Spleen (tissue), 7 donors: ENCODE measurements at regions not wholly inside any gene's neighbourhood (a gene's known extent, or its start where the extent isn't known, plus 50 kb on each side); places are given as distances from the start of the nearest gene placed in this dataset.

ENCODE experiments used
- CTCF ChIP-seq, 11 experiments: fragments of 200-600 bp in 7 of 11; fragments of 450-650 bp in 4 of 11; sonication (generic) in 4 of 11; IDR thresholded peaks in 8 of 11; conservative IDR thresholded peaks in 3 of 11; 1 replicate in 7 of 11; 2 replicates in 4 of 11; pipeline versions ENCODE4 v1.4.0 to v1.8.0; 2016 to 2021; ENCODE audit warnings: antibody characterized with exemption in 11 of 11, inconsistent platforms in 4 of 11, mild to moderate bottlenecking in 1 of 11
- POLR2A ChIP-seq, 3 donors: fragments of 450-650 bp; IDR thresholded peaks; one replicate each; pipeline ENCODE4 v1.5.1; 2017; ENCODE audit warnings: antibody characterized with exemption in 3 of 3, mild to moderate bottlenecking in 1 of 3
- POLR2AphosphoS5 ChIP-seq, 3 donors: sonication (generic); formaldehyde crosslinking; IDR thresholded peaks; one replicate each; pipeline ENCODE4 v1.5.1; 2017; ENCODE audit warnings: antibody characterized with exemption in 3 of 3
- donor health status: DM: no; HTN: no; CAD: no; lungs with moderate emphysema.
- donor health status: DM: no; HTN: no; CAD: no.
- donor health status: DM: no; HTN: no; CAD: no.

GRCh38 chr14:85218982-85219381, 311.0 kb upstream of the FLRT2 start:
- no peak for TF ChIP-seq CTCF (IDR thresholded peaks at IDR 0.05 in 8 of 11, conservative IDR thresholded peaks at IDR 0.05 in 3 of 11)
- no peak for TF ChIP-seq POLR2AphosphoS5 (IDR thresholded peaks at IDR 0.05)
- TF ChIP-seq POLR2A (IDR thresholded peaks at IDR 0.05): no peak
